Right lobe of liver (tissue), 4 donors: ENCODE measurements at regions not wholly inside any gene's neighbourhood (a gene's known extent, or its start where the extent isn't known, plus 50 kb on each side); places are given as distances from the start of the nearest gene placed in this dataset.

Source experiments
- POLR2A ChIP-seq: fragments of 450-650 bp; IDR thresholded peaks from one replicate; pipeline ENCODE4 v1.6.1; 2017; ENCODE audit warnings: antibody characterized with exemption, mild to moderate bottlenecking
- TF ChIP-seq, protein P1 (sequence below), 4 donors: fragments of 200-600 bp in 3 of 4; fragments of 450-650 bp in 1 of 4; IDR thresholded peaks; one replicate each; pipeline versions ENCODE4 v1.5.1 to v1.8.0; 2016 to 2022; ENCODE audit warnings: antibody characterized with exemption in 4 of 4, mild to moderate bottlenecking in 2 of 4
- donor health status: DM: no; HTN: no; CAD: no.
- donor health status: DM: no; HTN: no; CAD: no.
- donor health status: DM: no; HTN: yes; CAD: no.

DNA sequence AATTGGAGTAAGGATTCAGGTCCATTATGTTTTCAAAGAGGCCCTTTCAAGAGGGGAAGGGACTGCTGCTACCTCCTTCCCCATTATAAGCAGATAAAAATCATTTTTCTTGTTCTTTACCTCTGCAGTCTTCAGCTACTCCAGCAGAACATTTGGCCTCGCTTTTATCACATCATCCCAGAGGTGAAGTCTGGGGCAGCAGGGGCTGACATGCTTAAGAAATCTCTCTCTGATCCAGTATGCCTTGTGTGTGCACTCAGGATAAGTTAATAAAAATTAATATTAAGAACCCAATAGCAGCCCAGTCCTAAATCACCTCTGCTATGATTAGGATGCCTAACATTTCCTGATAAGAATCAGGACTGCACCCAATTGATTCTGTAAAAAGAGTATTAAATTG, 306.9 kb upstream of the NREP start:
- TF ChIP-seq, protein P1, sequence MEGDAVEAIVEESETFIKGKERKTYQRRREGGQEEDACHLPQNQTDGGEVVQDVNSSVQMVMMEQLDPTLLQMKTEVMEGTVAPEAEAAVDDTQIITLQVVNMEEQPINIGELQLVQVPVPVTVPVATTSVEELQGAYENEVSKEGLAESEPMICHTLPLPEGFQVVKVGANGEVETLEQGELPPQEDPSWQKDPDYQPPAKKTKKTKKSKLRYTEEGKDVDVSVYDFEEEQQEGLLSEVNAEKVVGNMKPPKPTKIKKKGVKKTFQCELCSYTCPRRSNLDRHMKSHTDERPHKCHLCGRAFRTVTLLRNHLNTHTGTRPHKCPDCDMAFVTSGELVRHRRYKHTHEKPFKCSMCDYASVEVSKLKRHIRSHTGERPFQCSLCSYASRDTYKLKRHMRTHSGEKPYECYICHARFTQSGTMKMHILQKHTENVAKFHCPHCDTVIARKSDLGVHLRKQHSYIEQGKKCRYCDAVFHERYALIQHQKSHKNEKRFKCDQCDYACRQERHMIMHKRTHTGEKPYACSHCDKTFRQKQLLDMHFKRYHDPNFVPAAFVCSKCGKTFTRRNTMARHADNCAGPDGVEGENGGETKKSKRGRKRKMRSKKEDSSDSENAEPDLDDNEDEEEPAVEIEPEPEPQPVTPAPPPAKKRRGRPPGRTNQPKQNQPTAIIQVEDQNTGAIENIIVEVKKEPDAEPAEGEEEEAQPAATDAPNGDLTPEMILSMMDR (IDR thresholded peaks at IDR 0.05), result no peak
- no peak for TF ChIP-seq POLR2A
